ENCODE measurements at regions not wholly inside any gene's neighbourhood (a gene's known extent, or its start where the extent isn't known, plus 50 kb on each side); places are given as distances from the start of the nearest gene placed in this dataset.

DNA sequence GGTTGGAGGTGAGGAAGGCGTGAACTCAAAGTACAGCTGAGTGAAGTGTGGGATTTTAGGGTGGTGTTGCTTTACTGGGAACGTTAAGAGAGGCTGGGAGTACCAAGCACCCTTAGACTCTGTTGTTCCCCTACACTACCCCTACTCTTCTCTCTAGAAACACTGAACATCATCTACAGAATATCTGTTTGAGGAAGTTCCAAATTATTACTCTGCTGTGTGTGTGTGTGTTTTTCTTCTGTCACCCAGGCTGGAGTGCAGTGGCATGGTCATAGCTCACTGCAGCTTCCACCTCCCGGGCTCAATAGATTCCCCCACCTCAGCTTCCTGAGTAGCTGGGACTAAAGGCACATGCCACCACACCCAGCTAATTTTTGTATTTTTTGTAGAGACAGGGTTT is 76.7 kb upstream of the AP1S2 start:
- TF ChIP-seq RFX5 (IDR thresholded peaks at IDR 0.05; ENCODE audit: low read length) (no peak), YY1 (IDR thresholded peaks at IDR 0.05; ENCODE audit: low read depth) (no peak), ELF1 (IDR thresholded peaks at IDR 0.05) (no peak), EZH2phosphoT487 (IDR thresholded peaks at IDR 0.05; ENCODE audit: borderline replicate concordance, low read depth) (no peak), RAD21 (IDR thresholded peaks at IDR 0.05; ENCODE audit: low read length) (no peak), POLR2AphosphoS5 (IDR thresholded peaks at IDR 0.05; ENCODE audit: low read depth, low read length) (no peak), SIN3A (IDR thresholded peaks at IDR 0.05; ENCODE audit: borderline replicate concordance, low read depth, low read length) (no peak), NFIC (IDR thresholded peaks at IDR 0.05; ENCODE audit: borderline replicate concordance) (no peak), SMC3 (IDR thresholded peaks at IDR 0.05; ENCODE audit: low read depth, low read length) (no peak)
- TF ChIP-seq, protein P1, sequence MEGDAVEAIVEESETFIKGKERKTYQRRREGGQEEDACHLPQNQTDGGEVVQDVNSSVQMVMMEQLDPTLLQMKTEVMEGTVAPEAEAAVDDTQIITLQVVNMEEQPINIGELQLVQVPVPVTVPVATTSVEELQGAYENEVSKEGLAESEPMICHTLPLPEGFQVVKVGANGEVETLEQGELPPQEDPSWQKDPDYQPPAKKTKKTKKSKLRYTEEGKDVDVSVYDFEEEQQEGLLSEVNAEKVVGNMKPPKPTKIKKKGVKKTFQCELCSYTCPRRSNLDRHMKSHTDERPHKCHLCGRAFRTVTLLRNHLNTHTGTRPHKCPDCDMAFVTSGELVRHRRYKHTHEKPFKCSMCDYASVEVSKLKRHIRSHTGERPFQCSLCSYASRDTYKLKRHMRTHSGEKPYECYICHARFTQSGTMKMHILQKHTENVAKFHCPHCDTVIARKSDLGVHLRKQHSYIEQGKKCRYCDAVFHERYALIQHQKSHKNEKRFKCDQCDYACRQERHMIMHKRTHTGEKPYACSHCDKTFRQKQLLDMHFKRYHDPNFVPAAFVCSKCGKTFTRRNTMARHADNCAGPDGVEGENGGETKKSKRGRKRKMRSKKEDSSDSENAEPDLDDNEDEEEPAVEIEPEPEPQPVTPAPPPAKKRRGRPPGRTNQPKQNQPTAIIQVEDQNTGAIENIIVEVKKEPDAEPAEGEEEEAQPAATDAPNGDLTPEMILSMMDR (IDR thresholded peaks at IDR 0.05): no peak
